ENCODE measurements at regions not wholly inside any gene's neighbourhood (a gene's known extent, or its start where the extent isn't known, plus 50 kb on each side); places are given as distances from the start of the nearest gene placed in this dataset.

DNA sequence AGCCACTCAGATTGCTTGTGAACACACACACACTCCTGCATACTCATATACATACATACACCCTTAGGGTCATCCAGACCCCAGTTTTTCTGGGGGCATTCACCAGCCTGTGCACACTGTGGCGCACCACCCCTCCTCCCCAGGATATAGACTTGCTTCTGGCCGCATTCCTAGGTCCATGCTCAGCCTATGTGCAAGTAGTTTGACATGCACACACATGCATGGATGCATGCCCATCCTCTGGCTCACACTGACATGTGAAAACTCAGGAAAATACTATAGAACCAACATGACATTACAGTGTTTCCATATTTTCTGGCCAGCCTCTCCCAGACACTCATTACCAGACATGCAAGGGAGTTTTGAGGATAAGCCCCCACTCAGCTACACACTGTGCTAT, 79.3 kb upstream of the POLG start:
- TF ChIP-seq, protein P1, sequence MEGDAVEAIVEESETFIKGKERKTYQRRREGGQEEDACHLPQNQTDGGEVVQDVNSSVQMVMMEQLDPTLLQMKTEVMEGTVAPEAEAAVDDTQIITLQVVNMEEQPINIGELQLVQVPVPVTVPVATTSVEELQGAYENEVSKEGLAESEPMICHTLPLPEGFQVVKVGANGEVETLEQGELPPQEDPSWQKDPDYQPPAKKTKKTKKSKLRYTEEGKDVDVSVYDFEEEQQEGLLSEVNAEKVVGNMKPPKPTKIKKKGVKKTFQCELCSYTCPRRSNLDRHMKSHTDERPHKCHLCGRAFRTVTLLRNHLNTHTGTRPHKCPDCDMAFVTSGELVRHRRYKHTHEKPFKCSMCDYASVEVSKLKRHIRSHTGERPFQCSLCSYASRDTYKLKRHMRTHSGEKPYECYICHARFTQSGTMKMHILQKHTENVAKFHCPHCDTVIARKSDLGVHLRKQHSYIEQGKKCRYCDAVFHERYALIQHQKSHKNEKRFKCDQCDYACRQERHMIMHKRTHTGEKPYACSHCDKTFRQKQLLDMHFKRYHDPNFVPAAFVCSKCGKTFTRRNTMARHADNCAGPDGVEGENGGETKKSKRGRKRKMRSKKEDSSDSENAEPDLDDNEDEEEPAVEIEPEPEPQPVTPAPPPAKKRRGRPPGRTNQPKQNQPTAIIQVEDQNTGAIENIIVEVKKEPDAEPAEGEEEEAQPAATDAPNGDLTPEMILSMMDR (conservative IDR thresholded peaks at IDR 0.05 in 1 of 2, IDR thresholded peaks at IDR 0.05 in 1 of 2; ENCODE audit: low read depth in 1 of 2, low read length in 2 of 2) = no peak
- TF ChIP-seq EZH2 (IDR thresholded peaks at IDR 0.05; ENCODE audit: low read length, missing control alignments) = no peak
